Right atrium auricular region (tissue), 2 donors: ENCODE measurements at regions not wholly inside any gene's neighbourhood (a gene's known extent, or its start where the extent isn't known, plus 50 kb on each side); places are given as distances from the start of the nearest gene placed in this dataset.

Experiments
- DNase-seq: peaks from one replicate; pipeline ENCODE4 v3.0.0-alpha.2; 2019; ENCODE audit warnings: low spot score
- H3K27ac ChIP-seq, 2 donors: fragments of 200-600 bp; sonication (generic); 1 replicate in 1 of 2; 2 replicates in 1 of 2; pipeline ENCODE4 v1.5.1; 2016 to 2019
- H3K27me3 ChIP-seq, 2 donors: fragments of 200-600 bp; sonication (generic); one replicate each; pipeline versions ENCODE4 v1.5.1 to v1.6.0; 2017 to 2019
- H3K36me3 ChIP-seq: fragments of 200-600 bp; sonication (generic); one replicate; pipeline ENCODE4 v1.5.1; 2016
- H3K4me1 ChIP-seq, 2 donors: fragments of 200-600 bp; sonication (generic); one replicate each; pipeline versions ENCODE4 v1.5.1 to v1.6.0; 2017 to 2019
- H3K4me3 ChIP-seq, 2 donors: fragments of 200-600 bp; sonication (generic); 1 replicate in 1 of 2; 2 replicates in 1 of 2; pipeline ENCODE4 v1.5.1; 2017 to 2019; ENCODE audit warnings: mild to moderate bottlenecking in 1 of 2, moderate library complexity in 1 of 2
- H3K9me3 ChIP-seq, 2 donors: fragments of 200-600 bp; sonication (generic); one replicate each; pipeline ENCODE4 v1.5.1; 2019
- TF ChIP-seq, protein P1 (sequence below), 2 donors: fragments of 200-600 bp; sonication (generic); IDR thresholded peaks; one replicate each; pipeline ENCODE4 v1.5.1; 2019; ENCODE audit warnings: antibody characterized with exemption in 2 of 2

DNA sequence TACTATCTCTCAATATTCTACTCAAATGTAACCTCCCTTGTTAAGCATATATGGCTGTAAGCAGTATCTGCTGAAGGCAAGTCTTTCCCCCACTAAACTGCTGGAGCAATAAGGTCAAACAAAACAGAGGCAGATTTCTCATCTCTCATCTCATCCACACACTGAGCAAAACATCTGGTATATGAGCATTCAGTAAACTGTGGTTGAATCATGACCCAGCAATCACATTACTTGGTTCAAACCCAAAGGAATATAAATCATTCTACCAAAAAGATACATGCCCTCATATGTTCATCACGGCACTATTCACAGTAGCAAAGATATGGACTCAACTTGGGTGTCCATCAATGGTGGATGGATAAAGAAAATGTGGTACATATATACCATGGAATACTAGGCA, 344.4 kb downstream of the SUCLA2 start:
- Histone ChIP-seq H3K4me3 (no peak overlapping the region), H3K27ac (no peak overlapping the region), H3K27me3 (no peaks in the 10 kb centered on the region), H3K9me3 (peaks cover 0 to 5% of the 10 kb centered on the region in 2 donors), H3K36me3 (no peaks in the 10 kb centered on the region), H3K4me1 (no peaks in the 10 kb centered on the region)
- no peak for DNase-seq
- TF ChIP-seq, protein P1, sequence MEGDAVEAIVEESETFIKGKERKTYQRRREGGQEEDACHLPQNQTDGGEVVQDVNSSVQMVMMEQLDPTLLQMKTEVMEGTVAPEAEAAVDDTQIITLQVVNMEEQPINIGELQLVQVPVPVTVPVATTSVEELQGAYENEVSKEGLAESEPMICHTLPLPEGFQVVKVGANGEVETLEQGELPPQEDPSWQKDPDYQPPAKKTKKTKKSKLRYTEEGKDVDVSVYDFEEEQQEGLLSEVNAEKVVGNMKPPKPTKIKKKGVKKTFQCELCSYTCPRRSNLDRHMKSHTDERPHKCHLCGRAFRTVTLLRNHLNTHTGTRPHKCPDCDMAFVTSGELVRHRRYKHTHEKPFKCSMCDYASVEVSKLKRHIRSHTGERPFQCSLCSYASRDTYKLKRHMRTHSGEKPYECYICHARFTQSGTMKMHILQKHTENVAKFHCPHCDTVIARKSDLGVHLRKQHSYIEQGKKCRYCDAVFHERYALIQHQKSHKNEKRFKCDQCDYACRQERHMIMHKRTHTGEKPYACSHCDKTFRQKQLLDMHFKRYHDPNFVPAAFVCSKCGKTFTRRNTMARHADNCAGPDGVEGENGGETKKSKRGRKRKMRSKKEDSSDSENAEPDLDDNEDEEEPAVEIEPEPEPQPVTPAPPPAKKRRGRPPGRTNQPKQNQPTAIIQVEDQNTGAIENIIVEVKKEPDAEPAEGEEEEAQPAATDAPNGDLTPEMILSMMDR (IDR thresholded peaks at IDR 0.05): no peak

DNA sequence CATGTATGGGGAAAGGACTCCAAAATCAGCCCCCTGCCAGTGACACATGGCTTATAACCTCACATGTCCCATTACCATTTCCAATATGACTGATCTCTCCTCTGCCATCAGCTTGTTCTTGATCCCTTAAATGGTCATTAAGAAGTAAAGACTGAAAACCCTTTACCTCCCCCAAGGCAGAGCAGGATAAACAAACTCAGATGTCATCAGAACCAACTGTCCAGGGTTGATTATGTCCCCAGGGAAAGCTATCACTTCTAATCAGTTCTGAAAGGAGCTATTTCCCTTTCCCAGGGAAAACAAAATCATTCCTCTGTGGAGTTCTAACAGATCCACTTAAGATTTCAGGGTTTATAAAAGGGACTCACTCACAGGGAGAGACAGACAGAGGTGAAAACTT, 350.9 kb downstream of the SUCLA2 start:
- TF ChIP-seq, protein P1 (IDR thresholded peaks at IDR 0.05): no peak
- no peak overlapping the region for H3K27ac ChIP-seq
- no peaks in the 10 kb centered on the region for H3K9me3 ChIP-seq
- H3K4me3 ChIP-seq: no peak overlapping the region
- H3K4me1 ChIP-seq: no peaks in the 10 kb centered on the region
- no peaks in the 10 kb centered on the region for H3K36me3 ChIP-seq
- H3K27me3 ChIP-seq: no peaks in the 10 kb centered on the region
- DNase-seq: no peak

DNA sequence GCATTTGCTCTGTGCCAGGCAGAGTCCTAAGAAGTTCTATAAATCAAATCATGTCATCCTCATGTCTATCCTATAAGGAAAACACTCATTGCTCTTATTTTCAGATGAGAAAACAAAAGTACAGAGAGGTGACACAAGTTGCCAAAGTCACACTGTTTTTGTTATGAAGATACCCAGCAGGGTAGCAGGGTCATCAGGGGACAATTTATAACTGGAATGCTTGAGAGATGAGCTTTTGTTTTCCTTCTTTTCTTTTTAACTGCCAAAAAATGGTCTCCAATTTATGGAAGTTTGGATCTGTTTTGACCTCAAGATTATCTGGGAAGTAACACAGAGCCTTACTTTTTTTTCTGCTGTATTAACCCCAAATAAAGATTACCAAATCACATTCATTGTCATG, 354.1 kb downstream of the SUCLA2 start:
- TF ChIP-seq, protein P1 (IDR thresholded peaks at IDR 0.05): no peak
- H3K4me1 ChIP-seq: no peaks in the 10 kb centered on the region
- H3K9me3 ChIP-seq: no peaks in the 10 kb centered on the region
- no peaks in the 10 kb centered on the region for H3K36me3 ChIP-seq
- H3K4me3 ChIP-seq: no peak overlapping the region
- no peak overlapping the region for H3K27ac ChIP-seq
- no peaks in the 10 kb centered on the region for H3K27me3 ChIP-seq
- DNase-seq: no peak

DNA sequence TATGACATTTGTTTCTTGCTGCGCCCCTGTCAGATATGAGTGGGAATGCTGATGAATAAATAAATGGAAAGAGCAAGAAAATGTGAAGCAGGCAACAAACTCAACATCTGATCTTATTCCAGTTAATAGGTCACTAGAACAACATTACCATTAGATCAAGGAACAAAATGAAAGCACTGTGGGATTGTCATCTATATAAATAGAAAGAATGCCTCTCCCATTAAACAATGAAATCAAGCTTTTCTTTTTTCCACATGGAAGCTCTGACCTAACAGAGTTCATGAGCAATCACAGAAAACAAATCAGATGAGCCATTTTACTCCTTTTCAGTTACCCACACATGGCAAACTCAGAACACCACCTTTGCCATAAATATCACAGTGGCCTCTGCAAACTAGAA, 354.8 kb downstream of the SUCLA2 start:
- DNase-seq: no peak
- Histone ChIP-seq H3K4me3 (no peak overlapping the region), H3K27ac (no peak overlapping the region), H3K4me1 (no peaks in the 10 kb centered on the region), H3K36me3 (no peaks in the 10 kb centered on the region), H3K9me3 (no peaks in the 10 kb centered on the region), H3K27me3 (no peaks in the 10 kb centered on the region)
- TF ChIP-seq, protein P1 (IDR thresholded peaks at IDR 0.05): no peak

DNA sequence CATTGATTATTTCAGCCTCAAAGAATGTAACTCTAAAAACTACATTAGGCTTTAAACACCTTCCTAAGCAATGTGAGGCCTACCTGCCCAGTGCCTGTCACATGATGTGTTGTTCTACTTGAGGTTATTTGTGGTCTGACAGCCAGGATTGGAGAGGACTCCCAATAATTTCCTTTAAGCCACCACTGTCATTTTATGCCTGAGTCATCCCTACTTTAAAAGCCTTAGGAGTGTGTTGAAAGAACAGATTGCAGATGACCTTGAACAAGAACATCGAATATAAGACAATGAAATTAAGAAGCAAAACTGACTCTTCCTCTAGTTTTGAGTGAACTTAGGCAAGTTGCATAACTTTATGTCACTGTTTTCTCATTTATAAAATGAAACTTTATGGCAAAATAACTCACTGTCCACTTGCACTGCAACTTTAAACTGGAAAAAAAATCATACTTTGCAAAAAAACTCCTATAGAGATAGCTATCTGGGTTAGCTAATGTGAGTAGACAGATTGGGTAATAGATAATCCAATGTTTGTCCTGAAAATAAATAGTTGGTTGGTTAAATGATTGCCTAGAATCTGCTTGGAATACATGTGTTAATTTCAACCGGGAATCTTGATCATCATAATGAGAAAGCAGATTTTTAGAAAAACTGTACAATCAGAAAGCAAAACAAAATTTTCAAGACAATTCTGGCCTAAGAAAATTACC, 361.2 kb downstream of the SUCLA2 start:
- peaks cover 0 to 3% of the 10 kb centered on the region in 2 donors for H3K9me3 ChIP-seq
- H3K4me3 ChIP-seq: no peak overlapping the region
- H3K27me3 ChIP-seq: no peaks in the 10 kb centered on the region
- DNase-seq: no peak
- no peaks in the 10 kb centered on the region for H3K4me1 ChIP-seq
- no peak overlapping the region for H3K27ac ChIP-seq
- no peaks in the 10 kb centered on the region for H3K36me3 ChIP-seq
- TF ChIP-seq, protein P1 (IDR thresholded peaks at IDR 0.05): no peak

DNA sequence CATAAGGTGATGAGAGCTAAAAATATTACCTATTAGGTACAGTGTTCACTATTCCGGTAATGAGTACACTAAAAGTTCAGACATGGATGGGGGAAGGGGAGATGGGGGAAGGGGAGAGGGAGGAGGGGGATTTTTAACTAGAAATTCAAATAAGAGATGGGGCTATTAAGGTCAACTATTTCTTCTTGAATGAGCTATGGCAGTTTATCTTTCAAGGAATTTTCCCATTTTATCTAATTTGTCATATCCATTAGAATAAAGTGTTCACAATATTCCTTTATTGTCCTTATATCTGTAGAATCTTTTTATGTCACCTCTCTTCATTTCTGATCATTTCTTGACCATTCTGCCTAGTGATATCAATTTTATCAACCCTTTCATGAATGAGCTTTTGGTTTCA, 362.4 kb downstream of the SUCLA2 start:
- H3K27ac ChIP-seq: no peak overlapping the region
- peaks cover 0 to 8% of the 10 kb centered on the region in 2 donors for H3K9me3 ChIP-seq
- DNase-seq: no peak
- H3K4me1 ChIP-seq: no peaks in the 10 kb centered on the region
- TF ChIP-seq, protein P1 (IDR thresholded peaks at IDR 0.05): no peak
- no peaks in the 10 kb centered on the region for H3K36me3 ChIP-seq
- no peak overlapping the region for H3K4me3 ChIP-seq
- H3K27me3 ChIP-seq: no peaks in the 10 kb centered on the region
